PC-3 (cell line): ENCODE measurements at regions not wholly inside any gene's neighbourhood (a gene's known extent, or its start where the extent isn't known, plus 50 kb on each side); places are given as distances from the start of the nearest gene placed in this dataset.

Source experiments
- ATAC-seq: fragments of 200-7000 bp; cut with Tn5 transposase; 2 replicates; pipeline ENCODE4 v1.9.1; 2020; ENCODE audit warnings: mild to moderate bottlenecking, moderate library complexity
- BruUV-seq: library from RNA; stranded (reverse); fragments of 400-500 nt; replicated peaks from 2 replicates; lab custom pipeline; 2021; lab: Mats Ljungman, UMichigan
- CTCF ChIA-PET: fragments of 300-600 bp; sonication (Branson Sonifier 250); formaldehyde crosslinking; loops from one replicate; lab custom pipeline; 2022; ENCODE audit warnings: antibody characterized with exemption; lab: Charles Lee
- POLR2A ChIA-PET: fragments of 300-600 bp; sonication (Branson Sonifier 250); formaldehyde crosslinking; loops from one replicate; lab custom pipeline; 2022; ENCODE audit warnings: antibody characterized with exemption; ENCODE audit not compliant: unreplicated experiment; lab: Charles Lee
- DNase-seq: peaks from one replicate; pipeline ENCODE4 v3.0.0-alpha.2; 2015
- H2AFZ ChIP-seq: fragments of 300-600 bp; sonication (generic); 2 replicates; pipeline ENCODE4 v1.6.0; 2016; ENCODE audit warnings: antibody characterized with exemption, low read length
- H3F3A ChIP-seq: fragments of 300-600 bp; sonication (generic); one replicate; pipeline ENCODE4 v1.6.0; 2017; ENCODE audit warnings: antibody characterized with exemption, low read length, control low read depth, mild to moderate bottlenecking; ENCODE audit not compliant: unreplicated experiment
- H3K27ac ChIP-seq: fragments of 300-600 bp; sonication (generic); 2 replicates; pipeline ENCODE4 v1.5.1; 2016; ENCODE audit warnings: mild to moderate bottlenecking, low read length
- H3K27me3 ChIP-seq: fragments of 300-600 bp; sonication (generic); 2 replicates; pipeline ENCODE4 v1.6.1; 2016; ENCODE audit warnings: low read length, mixed read lengths
- H3K36me3 ChIP-seq: fragments of 300-600 bp; sonication (generic); 2 replicates; pipeline ENCODE4 v1.6.1; 2016; ENCODE audit warnings: low read depth, mixed run types, low read length, mixed read lengths
- H3K4me1 ChIP-seq: fragments of 300-600 bp; sonication (generic); 2 replicates; pipeline ENCODE4 v1.5.1; 2016; ENCODE audit warnings: low read length; ENCODE audit not compliant: insufficient read depth
- H3K4me2 ChIP-seq: fragments of 300-600 bp; sonication (generic); 2 replicates; pipeline ENCODE4 v1.6.0; 2016; ENCODE audit warnings: low read length
- H3K4me3 ChIP-seq: fragments of 300-600 bp; sonication (generic); 2 replicates; pipeline ENCODE4 v1.5.1; 2016; ENCODE audit warnings: mild to moderate bottlenecking, low read length, mixed read lengths
- H3K79me2 ChIP-seq: fragments of 300-600 bp; sonication (generic); 2 replicates; pipeline ENCODE4 v1.6.1; 2017; ENCODE audit warnings: low read length, mixed read lengths
- H3K9ac ChIP-seq: fragments of 300-600 bp; sonication (generic); 2 replicates; pipeline ENCODE4 v1.6.0; 2016; ENCODE audit warnings: mild to moderate bottlenecking, low read length
- H3K9me2 ChIP-seq: fragments of 300-600 bp; sonication (generic); replicated peaks from 2 replicates; pipeline ENCODE4 v1.6.1; 2016; ENCODE audit warnings: mixed run types, low read length, mixed read lengths
- H3K9me3 ChIP-seq: fragments of 300-600 bp; sonication (generic); 2 replicates; pipeline ENCODE4 v1.6.1; 2016; ENCODE audit warnings: low read length, mixed read lengths
- H4K20me1 ChIP-seq: fragments of 300-600 bp; sonication (generic); 2 replicates; pipeline ENCODE4 v1.6.1; 2016; ENCODE audit warnings: low read length, mixed read lengths
- EZH2 ChIP-seq: fragments of 300-600 bp; sonication (generic); IDR thresholded peaks from one replicate; pipeline ENCODE4 v1.6.1; 2017; ENCODE audit warnings: antibody characterized with exemption, mild to moderate bottlenecking, low read length; ENCODE audit not compliant: unreplicated experiment
- EZH2phosphoT487 ChIP-seq: fragments of 300-600 bp; sonication (generic); IDR thresholded peaks from 2 replicates; pipeline ENCODE4 v1.6.1; 2018; ENCODE audit warnings: mild to moderate bottlenecking, antibody characterized with exemption, low read length, borderline replicate concordance
- intact Hi-C: fragments of 100-400 bp; cut with micrococcal nuclease; formaldehyde crosslinking; loops from 2 replicates; pipeline ENCODE4 v1.9.0; 2023
- TF ChIP-seq, protein P1 (sequence below): fragments of 300-600 bp; sonication (generic); conservative IDR thresholded peaks from 2 replicates; pipeline ENCODE4 v1.5.1; 2017; ENCODE audit warnings: antibody characterized with exemption, low read depth, mild to moderate bottlenecking, low read length

DNA sequence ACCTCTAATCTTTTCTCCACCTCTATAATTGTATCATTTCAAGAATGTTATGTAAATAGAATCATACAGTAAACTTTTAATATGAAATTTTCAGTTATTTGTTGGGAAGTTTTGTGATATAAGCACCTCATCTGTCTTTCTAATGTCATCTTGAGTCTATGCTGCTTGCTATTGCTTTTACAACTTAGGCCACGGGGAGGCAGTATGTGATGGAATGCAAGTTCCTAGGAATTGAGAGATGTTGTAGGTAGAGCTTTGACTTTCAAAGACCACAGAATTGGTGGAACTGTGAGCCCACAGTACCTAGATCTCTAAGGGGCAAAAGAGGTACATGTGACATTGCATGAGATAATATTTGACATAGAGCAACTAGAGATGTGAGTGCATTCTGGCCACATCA, 328.3 kb downstream of the MFSD1 start:
- CTCF ChIA-PET = no interaction called here
- ATAC-seq = no peak
- Histone ChIP-seq H3K4me2 (no peak overlapping the region), H3K27me3 (no peaks in the 10 kb centered on the region), H3K9me2 (no peaks in the 10 kb centered on the region), H3F3A (no peaks in the 10 kb centered on the region), H3K4me1 (peaks cover 23% of the 10 kb centered on the region), H3K9me3 (no peaks in the 10 kb centered on the region), H3K79me2 (peaks cover 10% of the 10 kb centered on the region; the same call in 1 of the 2 replicates), H2AFZ (no peak overlapping the region), H3K36me3 (no peaks in the 10 kb centered on the region), H3K4me3 (no peak overlapping the region), H4K20me1 (no peaks in the 10 kb centered on the region), H3K9ac (no peak overlapping the region), H3K27ac (no peak overlapping the region)
- peak; percentile 52 for DNase-seq
- TF ChIP-seq EZH2phosphoT487 (no peak), EZH2 (no peak)
- TF ChIP-seq, protein P1, sequence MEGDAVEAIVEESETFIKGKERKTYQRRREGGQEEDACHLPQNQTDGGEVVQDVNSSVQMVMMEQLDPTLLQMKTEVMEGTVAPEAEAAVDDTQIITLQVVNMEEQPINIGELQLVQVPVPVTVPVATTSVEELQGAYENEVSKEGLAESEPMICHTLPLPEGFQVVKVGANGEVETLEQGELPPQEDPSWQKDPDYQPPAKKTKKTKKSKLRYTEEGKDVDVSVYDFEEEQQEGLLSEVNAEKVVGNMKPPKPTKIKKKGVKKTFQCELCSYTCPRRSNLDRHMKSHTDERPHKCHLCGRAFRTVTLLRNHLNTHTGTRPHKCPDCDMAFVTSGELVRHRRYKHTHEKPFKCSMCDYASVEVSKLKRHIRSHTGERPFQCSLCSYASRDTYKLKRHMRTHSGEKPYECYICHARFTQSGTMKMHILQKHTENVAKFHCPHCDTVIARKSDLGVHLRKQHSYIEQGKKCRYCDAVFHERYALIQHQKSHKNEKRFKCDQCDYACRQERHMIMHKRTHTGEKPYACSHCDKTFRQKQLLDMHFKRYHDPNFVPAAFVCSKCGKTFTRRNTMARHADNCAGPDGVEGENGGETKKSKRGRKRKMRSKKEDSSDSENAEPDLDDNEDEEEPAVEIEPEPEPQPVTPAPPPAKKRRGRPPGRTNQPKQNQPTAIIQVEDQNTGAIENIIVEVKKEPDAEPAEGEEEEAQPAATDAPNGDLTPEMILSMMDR = peak; percentile 73
- no TSS peak for BruUV-seq
- intact Hi-C loops = loop anchor here (10.0 kb wide), 1 partner anchor 65 kb away; no protein-coding TSS in a partner anchor
- POLR2A ChIA-PET = no interaction called here

DNA sequence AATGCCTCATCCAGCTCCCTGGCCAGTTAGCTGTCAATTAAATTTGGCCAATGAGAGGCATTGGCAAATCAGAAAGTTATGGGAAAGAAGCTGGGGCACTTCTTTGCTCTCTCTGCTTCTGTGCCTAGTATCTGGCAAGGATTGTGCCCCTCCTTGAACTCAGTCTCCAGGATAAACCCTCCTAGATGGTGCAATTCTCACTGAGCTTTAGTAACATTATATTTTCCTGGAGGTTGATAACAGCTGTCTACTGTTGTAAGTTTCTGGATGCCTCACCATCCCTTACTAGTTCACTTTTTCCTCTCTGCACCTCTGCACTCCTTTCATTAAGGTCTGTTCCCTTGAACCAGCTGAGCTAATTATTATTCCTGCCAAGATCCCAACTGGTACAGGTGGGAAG, 329.5 kb downstream of the MFSD1 start:
- Histone ChIP-seq H3K27ac (no peak overlapping the region), H2AFZ (no peak overlapping the region), H3K27me3 (no peaks in the 10 kb centered on the region), H3K9me2 (no peaks in the 10 kb centered on the region), H3K4me1 (peaks cover 23% of the 10 kb centered on the region), H3F3A (no peaks in the 10 kb centered on the region), H3K4me2 (no peak overlapping the region), H3K9ac (no peak overlapping the region), H3K9me3 (no peaks in the 10 kb centered on the region), H4K20me1 (no peaks in the 10 kb centered on the region), H3K79me2 (peaks cover 10% of the 10 kb centered on the region; the same call in 1 of the 2 replicates), H3K4me3 (no peak overlapping the region), H3K36me3 (no peaks in the 10 kb centered on the region)
- CTCF ChIA-PET = no interaction called here
- intact Hi-C loops = loop anchor here (10.0 kb wide), 1 partner anchor 63 kb away; no protein-coding TSS in a partner anchor
- no TSS peak for BruUV-seq
- ATAC-seq (no peak), DNase-seq (no peak)
- TF ChIP-seq, protein P1 = no peak
- TF ChIP-seq EZH2phosphoT487 (no peak), EZH2 (no peak)
- POLR2A ChIA-PET = no interaction called here

DNA sequence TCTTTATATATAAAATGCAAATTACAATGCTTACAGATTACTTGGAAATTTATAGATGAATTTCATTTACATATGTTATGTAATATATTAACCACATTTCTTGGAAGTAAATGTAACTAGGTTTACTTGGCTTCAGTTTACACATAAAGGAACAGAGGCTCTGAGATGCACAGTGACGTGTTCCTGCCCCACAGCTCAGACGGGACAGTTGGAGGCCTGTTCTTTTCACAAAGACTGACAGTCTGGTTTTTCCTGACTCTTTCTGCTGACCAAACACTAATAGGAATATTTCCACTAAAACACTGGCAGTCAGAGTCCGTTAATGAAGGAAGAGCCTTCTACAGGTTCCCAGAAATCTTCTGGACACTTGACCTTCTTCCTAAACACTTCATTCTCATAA, 336.1 kb downstream of the MFSD1 start:
- H3F3A ChIP-seq = no peaks in the 10 kb centered on the region
- intact Hi-C loops = loop anchor here (5.0 to 10.0 kb wide), 2 partner anchors 57 to 291 kb away; no protein-coding TSS in a partner anchor
- TF ChIP-seq EZH2phosphoT487 (no peak), EZH2 (no peak)
- TF ChIP-seq, protein P1 = no peak
- H3K4me3 ChIP-seq = no peak overlapping the region
- H3K9me3 ChIP-seq = no peaks in the 10 kb centered on the region
- ChIA-PET POLR2A (no interaction called here), CTCF (no interaction called here)
- H3K27me3 ChIP-seq = no peaks in the 10 kb centered on the region
- H3K9me2 ChIP-seq = no peaks in the 10 kb centered on the region
- no peak overlapping the region for H3K27ac ChIP-seq
- no peaks in the 10 kb centered on the region for H3K36me3 ChIP-seq
- no peaks in the 10 kb centered on the region for H3K4me1 ChIP-seq
- peaks cover 4% of the 10 kb centered on the region; the same call in 1 of the 2 replicates for H3K79me2 ChIP-seq
- no peaks in the 10 kb centered on the region for H4K20me1 ChIP-seq
- ATAC-seq = no peak
- no peak overlapping the region for H3K4me2 ChIP-seq
- no peak overlapping the region for H3K9ac ChIP-seq
- no peak for DNase-seq
- no peak overlapping the region for H2AFZ ChIP-seq
- no TSS peak for BruUV-seq
